Heart left ventricle (tissue), 16 donors: ENCODE measurements at regions not wholly inside any gene's neighbourhood (a gene's known extent, or its start where the extent isn't known, plus 50 kb on each side); places are given as distances from the start of the nearest gene placed in this dataset.

Experiments used
- ATAC-seq, 4 donors: fragments of 200-7000 bp; cut with Tn5 transposase; one replicate each; pipeline ENCODE4 v1.9.1; 2020 to 2022; ENCODE audit warnings: moderate library complexity in 4 of 4, mild to moderate bottlenecking in 3 of 4, moderate number of reproducible peaks in 1 of 4
- DNase-seq, 5 donors: peaks; one replicate each; pipeline ENCODE4 v3.0.0-alpha.2; 2020
- H3K27ac ChIP-seq, 12 donors: fragments of 200-600 bp; sonication (generic) in 4 of 12; one replicate each; pipeline versions ENCODE4 v1.5.0 to v1.8.0; 2016 to 2022; ENCODE audit warnings: mild to moderate bottlenecking in 2 of 12
- H3K27me3 ChIP-seq, 9 donors: fragments of 200-600 bp; sonication (generic) in 2 of 9; one replicate each; pipeline versions ENCODE4 v1.5.1 to v1.8.0; 2016 to 2022; ENCODE audit warnings: mild to moderate bottlenecking in 3 of 9
- H3K36me3 ChIP-seq, 9 donors: fragments of 200-600 bp; sonication (generic) in 2 of 9; one replicate each; pipeline versions ENCODE4 v1.5.0 to v1.8.0; 2018 to 2022; ENCODE audit warnings: mild to moderate bottlenecking in 2 of 9
- H3K4me1 ChIP-seq, 12 donors: fragments of 200-600 bp; sonication (generic) in 4 of 12; one replicate each; pipeline versions ENCODE4 v1.5.0 to v1.8.0; 2016 to 2022; ENCODE audit warnings: mild to moderate bottlenecking in 3 of 12
- H3K4me3 ChIP-seq, 12 donors: fragments of 200-600 bp; sonication (generic) in 4 of 12; one replicate each; pipeline versions ENCODE4 v1.5.0 to v1.8.0; 2017 to 2022; ENCODE audit warnings: mild to moderate bottlenecking in 9 of 12, moderate library complexity in 4 of 12
- H3K9me3 ChIP-seq, 12 donors: fragments of 200-600 bp; sonication (generic) in 4 of 12; one replicate each; pipeline versions ENCODE4 v1.5.0 to v1.8.0; 2016 to 2022; ENCODE audit warnings: mild to moderate bottlenecking in 1 of 12
- POLR2A ChIP-seq, 2 donors: fragments of 450-650 bp; IDR thresholded peaks; one replicate each; pipeline ENCODE4 v1.6.1; 2017; ENCODE audit warnings: antibody characterized with exemption in 2 of 2, mild to moderate bottlenecking in 2 of 2, moderate library complexity in 2 of 2
- WGBS, 4 donors: extraction: QIAGEN DNeasy Blood & Tissue Kit in 2 of 4; methylation state at CpG; one replicate each; pipeline versions ENCODE4 v1.1.5 to v1.1.7; 2013 to 2018; 5-methylcytosine and 5-hydroxymethylcytosine counted together
- intact Hi-C, 10 donors: fragments of 100-400 bp; cut with DNase I; formaldehyde crosslinking; loops; one replicate each; pipeline versions ENCODE4 v1.11.1 to v1.14.2; 2022
- TF ChIP-seq, protein P1 (sequence below), 12 donors: fragments of 200-600 bp; sonication (generic) in 4 of 12; IDR thresholded peaks; one replicate each; pipeline versions ENCODE4 v1.5.0 to v1.8.0; 2018 to 2022; ENCODE audit warnings: antibody characterized with exemption in 12 of 12, mild to moderate bottlenecking in 5 of 12
- donor health status: ischemic (EF 13 %, LVEDD 7.1; RV severe dilation, severe dysfunction).
- donor health status: healthy with polysubstance abuse.
- donor health status: DM: no; HTN: yes; CAD: no.
- donor health status: DM: no; HTN: no; CAD: no.
- donor health status: ischemic (EF 25% LVEDD 6.9; RV normal size, moderate dysfunction).
- donor health status: ischemic (EF 25% LVEDD 5.7; RV mildly dilated, moderate dysfunction).
- donor health status: healthy.
- donor health status: DM: yes; HTN: yes; CAD: no.
- donor health status: ischemic (EF 35%, LVEDD 5.7; RV mildly dilated, moderate dysfunction).
- donor health status: nonischemic (EF 11% LVEDD 7.7; RV severe dilation, severe dysfunction).
- donor health status: DM: yes; HTN: yes; CAD: no.
- donor health status: PGD.
- donor health status: ischemic (EF 29% LVEDD 5.4; RV normal size, mild dysfunction).
- donor health status: nonischemic (EF 23%, LVEDD 6.1; RV moderate dilation, normal function).

DNA sequence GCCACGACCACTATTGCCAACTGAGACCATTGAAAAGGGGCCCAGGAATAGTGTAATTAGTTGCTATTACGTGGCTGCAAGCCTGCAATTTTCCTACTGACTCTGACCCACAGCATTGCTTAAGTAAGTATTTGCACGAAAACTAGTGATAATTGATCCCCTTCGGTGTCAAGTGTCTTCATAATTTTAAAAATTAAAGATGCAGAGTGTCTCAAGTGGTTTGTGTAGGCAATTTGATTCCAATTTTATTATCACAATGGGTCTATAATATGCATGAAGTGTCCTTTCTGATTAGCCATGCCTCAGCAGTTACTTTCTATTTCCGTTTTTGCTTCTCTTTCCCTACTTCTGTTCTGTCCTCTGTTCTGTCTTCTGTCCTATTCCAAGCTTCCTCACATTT lies 259.2 kb downstream of the C3orf38 start:
- Histone ChIP-seq H3K9me3 (no peaks in the 10 kb centered on the region), H3K4me1 (no peaks in the 10 kb centered on the region), H3K27ac (no peak overlapping the region), H3K27me3 (no peaks in the 10 kb centered on the region), H3K4me3 (no peak overlapping the region), H3K36me3 (no peaks in the 10 kb centered on the region)
- DNase-seq (no peak), ATAC-seq (no peak)
- 78 to 84% (median 82%) methylated on average over 5 of the region's 5 CpGs for WGBS, 4 donors
- TF ChIP-seq, protein P1, sequence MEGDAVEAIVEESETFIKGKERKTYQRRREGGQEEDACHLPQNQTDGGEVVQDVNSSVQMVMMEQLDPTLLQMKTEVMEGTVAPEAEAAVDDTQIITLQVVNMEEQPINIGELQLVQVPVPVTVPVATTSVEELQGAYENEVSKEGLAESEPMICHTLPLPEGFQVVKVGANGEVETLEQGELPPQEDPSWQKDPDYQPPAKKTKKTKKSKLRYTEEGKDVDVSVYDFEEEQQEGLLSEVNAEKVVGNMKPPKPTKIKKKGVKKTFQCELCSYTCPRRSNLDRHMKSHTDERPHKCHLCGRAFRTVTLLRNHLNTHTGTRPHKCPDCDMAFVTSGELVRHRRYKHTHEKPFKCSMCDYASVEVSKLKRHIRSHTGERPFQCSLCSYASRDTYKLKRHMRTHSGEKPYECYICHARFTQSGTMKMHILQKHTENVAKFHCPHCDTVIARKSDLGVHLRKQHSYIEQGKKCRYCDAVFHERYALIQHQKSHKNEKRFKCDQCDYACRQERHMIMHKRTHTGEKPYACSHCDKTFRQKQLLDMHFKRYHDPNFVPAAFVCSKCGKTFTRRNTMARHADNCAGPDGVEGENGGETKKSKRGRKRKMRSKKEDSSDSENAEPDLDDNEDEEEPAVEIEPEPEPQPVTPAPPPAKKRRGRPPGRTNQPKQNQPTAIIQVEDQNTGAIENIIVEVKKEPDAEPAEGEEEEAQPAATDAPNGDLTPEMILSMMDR (IDR thresholded peaks at IDR 0.05), result no peak
- no peak for TF ChIP-seq POLR2A (IDR thresholded peaks at IDR 0.05)
- intact Hi-C loops, result no loop called here

DNA sequence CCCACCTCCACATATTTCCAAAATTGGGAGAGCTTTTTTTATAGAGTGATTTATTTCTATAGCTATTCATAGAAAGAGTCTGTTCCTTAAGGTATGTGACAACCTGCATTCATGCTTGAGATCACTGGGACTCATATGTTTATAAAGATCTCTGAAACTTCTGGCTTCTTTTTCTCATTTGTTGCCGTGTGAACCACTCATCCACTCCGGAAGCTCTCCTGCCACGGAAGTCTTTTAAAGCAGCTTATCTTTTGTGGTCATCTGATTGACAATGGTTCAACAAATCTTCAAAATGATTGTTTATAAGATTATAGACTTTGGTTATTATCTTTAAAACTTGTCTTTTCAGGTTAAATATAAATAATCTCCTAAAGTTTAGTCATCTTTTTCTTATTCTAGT lies 260.5 kb downstream of the C3orf38 start:
- Histone ChIP-seq H3K4me1 (no peaks in the 10 kb centered on the region), H3K27me3 (no peaks in the 10 kb centered on the region), H3K36me3 (no peaks in the 10 kb centered on the region), H3K27ac (no peak overlapping the region), H3K4me3 (no peak overlapping the region), H3K9me3 (no peaks in the 10 kb centered on the region)
- WGBS, 4 donors, result 65 to 72% (median 70%) methylated on average over 3 of the region's 3 CpGs
- DNase-seq, result no peak
- ATAC-seq, result no peak
- TF ChIP-seq, protein P1 (IDR thresholded peaks at IDR 0.05), result no peak
- no peak for TF ChIP-seq POLR2A (IDR thresholded peaks at IDR 0.05)
- intact Hi-C loops, result no loop called here

DNA sequence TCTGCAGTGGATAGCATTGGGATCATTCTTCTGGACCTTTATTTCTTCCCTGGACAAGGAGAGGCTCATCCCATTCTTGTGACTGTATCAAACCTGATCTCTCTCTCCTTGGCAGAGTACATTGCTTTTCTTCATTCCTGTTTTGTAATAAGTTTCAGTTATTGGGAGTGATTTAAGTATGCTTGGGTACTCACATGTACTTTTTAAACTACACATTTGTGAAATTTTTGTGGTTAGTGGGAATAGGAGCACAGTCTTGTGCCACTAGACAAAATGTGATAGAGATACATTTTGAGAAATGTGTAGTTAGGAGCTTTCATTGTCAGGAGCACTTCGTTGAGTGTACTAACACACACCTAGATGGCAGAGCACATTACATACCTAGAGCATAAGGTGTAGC lies 262.6 kb downstream of the C3orf38 start:
- Histone ChIP-seq H3K27me3 (no peaks in the 10 kb centered on the region), H3K4me1 (no peaks in the 10 kb centered on the region), H3K36me3 (no peaks in the 10 kb centered on the region), H3K9me3 (no peaks in the 10 kb centered on the region), H3K4me3 (no peak overlapping the region), H3K27ac (no peak overlapping the region)
- intact Hi-C loops, result no loop called here
- DNase-seq (no peak), ATAC-seq (no peak)
- TF ChIP-seq POLR2A (IDR thresholded peaks at IDR 0.05), result no peak
- TF ChIP-seq, protein P1 (IDR thresholded peaks at IDR 0.05), result no peak
- 73 to 84% (median 78%) methylated on average over 1 of the region's 1 CpG for WGBS, 4 donors

DNA sequence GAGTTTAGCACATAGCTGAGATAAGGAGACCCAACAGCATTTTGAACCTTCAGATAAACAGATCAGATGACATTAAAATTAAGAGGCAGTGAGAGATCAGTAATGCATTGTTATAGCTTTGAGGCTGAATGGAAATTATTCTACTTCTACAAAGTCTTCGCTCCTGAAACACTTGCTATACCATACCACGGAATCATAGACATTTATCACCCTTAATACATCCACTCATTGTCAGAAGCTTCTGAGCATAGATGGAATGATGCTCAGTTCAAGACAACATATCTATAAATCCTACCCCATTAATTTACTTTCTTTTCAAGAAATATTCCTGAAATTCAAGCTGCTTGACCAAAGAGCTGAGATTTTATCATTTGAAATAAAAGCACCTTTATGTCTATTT lies 266.7 kb downstream of the C3orf38 start:
- ATAC-seq, result no peak
- 87 to 95% (median 94%) methylated on average over 2 of the region's 2 CpGs for WGBS, 4 donors

More for the DNA sequence above, 266.7 kb downstream of the C3orf38 start:
- Histone ChIP-seq H3K4me3 (no peak overlapping the region), H3K4me1 (no peaks in the 10 kb centered on the region), H3K9me3 (no peaks in the 10 kb centered on the region), H3K27ac (no peak overlapping the region), H3K36me3 (no peaks in the 10 kb centered on the region), H3K27me3 (no peaks in the 10 kb centered on the region)
- TF ChIP-seq, protein P1 (IDR thresholded peaks at IDR 0.05), result no peak
- no peak for TF ChIP-seq POLR2A (IDR thresholded peaks at IDR 0.05)
- intact Hi-C loops, result no loop called here
- DNase-seq, result no peak
